CD14-positive monocyte (primary cell): ENCODE measurements at regions not wholly inside any gene's neighbourhood (a gene's known extent, or its start where the extent isn't known, plus 50 kb on each side); places are given as distances from the start of the nearest gene placed in this dataset.

Experiments used
- DNase-seq, 3 donors: peaks; one replicate each; pipeline ENCODE4 v3.0.0-alpha.2; 2011 to 2022
- H2AFZ ChIP-seq: 2 replicates; pipeline ENCODE4 v1.6.0; 2012; ENCODE audit warnings: mild to moderate bottlenecking, low read depth, low read length, inconsistent platforms; ENCODE audit not compliant: insufficient read depth, poor library complexity, severe bottlenecking
- H3K27ac ChIP-seq, 2 donors: 1 replicate in 1 of 2; 2 replicates in 1 of 2; pipeline ENCODE4 v1.5.1; 2012 to 2013; ENCODE audit warnings: low read length in 2 of 2, control low read depth in 1 of 2, inconsistent platforms in 1 of 2, low read depth in 1 of 2, mild to moderate bottlenecking in 1 of 2
- H3K27me3 ChIP-seq, 2 donors: one replicate each; pipeline versions ENCODE4 v1.6.0 to v1.6.1; 2011 to 2013; ENCODE audit warnings: low read length in 2 of 2; ENCODE audit not compliant: control insufficient read depth in 2 of 2, insufficient read depth in 2 of 2
- H3K36me3 ChIP-seq, 2 donors: replicated peaks in 1 of 2; 1 replicate in 1 of 2; 2 replicates in 1 of 2; pipeline versions ENCODE4 v1.5.1 to v1.6.1; 2012 to 2013; ENCODE audit warnings: low read length in 2 of 2, control low read depth in 1 of 2, inconsistent platforms in 1 of 2, mild to moderate bottlenecking in 1 of 2; ENCODE audit not compliant: insufficient read depth in 2 of 2, control insufficient read depth in 1 of 2
- H3K4me1 ChIP-seq, 2 donors: 1 replicate in 1 of 2; 2 replicates in 1 of 2; pipeline versions ENCODE4 v1.5.1 to v1.6.1; 2012 to 2013; ENCODE audit warnings: low read length in 2 of 2, control low read depth in 1 of 2, inconsistent platforms in 1 of 2, mild to moderate bottlenecking in 1 of 2, moderate library complexity in 1 of 2; ENCODE audit not compliant: insufficient read depth in 2 of 2, control insufficient read depth in 1 of 2
- H3K4me2 ChIP-seq: replicated peaks from 2 replicates; pipeline ENCODE3; 2012; ENCODE audit warnings: low read length, moderate library complexity, mild to moderate bottlenecking; ENCODE audit not compliant: poor library complexity, severe bottlenecking; ENCODE audit errors: extremely low read depth
- H3K4me3 ChIP-seq, 3 experiments: fragments of 200-600 bp in 1 of 3; sonication (generic) in 1 of 3; replicated peaks in 1 of 3; 1 replicate in 2 of 3; 2 replicates in 1 of 3; pipeline ENCODE4 v1.5.1; 2011 to 2013; ENCODE audit warnings: low read length in 3 of 3, mild to moderate bottlenecking in 3 of 3, control low read depth in 2 of 3, low read depth in 2 of 3, inconsistent platforms in 1 of 3, moderate library complexity in 1 of 3
- H3K79me2 ChIP-seq: 2 replicates; pipeline ENCODE4 v1.6.0; 2012; ENCODE audit warnings: mild to moderate bottlenecking, control low read depth, inconsistent platforms, low read length, moderate library complexity; ENCODE audit not compliant: insufficient read depth
- H3K9ac ChIP-seq: 2 replicates; pipeline ENCODE4 v1.6.0; 2017; ENCODE audit warnings: low read length, mild to moderate bottlenecking; ENCODE audit not compliant: insufficient read depth, poor library complexity, severe bottlenecking
- H3K9me3 ChIP-seq, 2 donors: replicated peaks in 1 of 2; 1 replicate in 1 of 2; 2 replicates in 1 of 2; pipeline versions ENCODE4 v1.5.1 to v1.6.1; 2012 to 2013; ENCODE audit warnings: low read length in 2 of 2, control low read depth in 1 of 2; ENCODE audit not compliant: control insufficient read depth in 1 of 2, insufficient read depth in 1 of 2
- H4K20me1 ChIP-seq: 2 replicates; pipeline ENCODE4 v1.6.0; 2012; ENCODE audit warnings: mild to moderate bottlenecking, low read length, control low read depth, moderate library complexity; ENCODE audit not compliant: insufficient read depth
- H3K27ac Mint-ChIP-seq, 7 donors: one replicate each; pipeline ENCODE4 v1.8.0; 2020; ENCODE audit warnings: mild to moderate bottlenecking in 7 of 7, mixed read lengths in 7 of 7, moderate library complexity in 6 of 7, inconsistent platforms in 2 of 7
- H3K27me3 Mint-ChIP-seq, 3 donors: one replicate each; pipeline ENCODE4 v1.8.0; 2021 to 2022; ENCODE audit warnings: low read depth in 3 of 3, mild to moderate bottlenecking in 3 of 3, mixed read lengths in 3 of 3, moderate library complexity in 3 of 3, inconsistent platforms in 1 of 3
- H3K36me3 Mint-ChIP-seq, 2 donors: one replicate each; pipeline ENCODE4 v1.8.0; 2020; ENCODE audit warnings: mixed read lengths in 2 of 2, inconsistent platforms in 1 of 2, mild to moderate bottlenecking in 1 of 2
- H3K4me1 Mint-ChIP-seq: one replicate; pipeline ENCODE4 v1.8.0; 2020; ENCODE audit warnings: mild to moderate bottlenecking, mixed read lengths
- H3K4me3 Mint-ChIP-seq, 2 donors: one replicate each; pipeline ENCODE4 v1.8.0; 2020; ENCODE audit warnings: mild to moderate bottlenecking in 2 of 2, mixed read lengths in 2 of 2, moderate library complexity in 1 of 2
- H3K9me3 Mint-ChIP-seq, 7 donors: one replicate each; pipeline ENCODE4 v1.8.0; 2020 to 2022; ENCODE audit warnings: mixed read lengths in 7 of 7, mild to moderate bottlenecking in 6 of 7, moderate library complexity in 6 of 7, inconsistent platforms in 2 of 7
- WGBS: methylation state at CpG from one replicate; pipeline ENCODE4 v1.1.5; 2013; ENCODE audit warnings: missing lambda C conversion rate; ENCODE audit not compliant: insufficient coverage; 5-methylcytosine and 5-hydroxymethylcytosine counted together
- intact Hi-C, 2 donors: fragments of 100-400 bp; cut with micrococcal nuclease; formaldehyde crosslinking; loops; one replicate each; pipeline versions ENCODE4 v1.15.0 to v1.15.1; 2023
- TF ChIP-seq, protein P1 (sequence below): fragments of 200-600 bp; IDR thresholded peaks from one replicate; pipeline ENCODE4 v1.8.0; 2022; ENCODE audit warnings: antibody characterized with exemption, mild to moderate bottlenecking

DNA sequence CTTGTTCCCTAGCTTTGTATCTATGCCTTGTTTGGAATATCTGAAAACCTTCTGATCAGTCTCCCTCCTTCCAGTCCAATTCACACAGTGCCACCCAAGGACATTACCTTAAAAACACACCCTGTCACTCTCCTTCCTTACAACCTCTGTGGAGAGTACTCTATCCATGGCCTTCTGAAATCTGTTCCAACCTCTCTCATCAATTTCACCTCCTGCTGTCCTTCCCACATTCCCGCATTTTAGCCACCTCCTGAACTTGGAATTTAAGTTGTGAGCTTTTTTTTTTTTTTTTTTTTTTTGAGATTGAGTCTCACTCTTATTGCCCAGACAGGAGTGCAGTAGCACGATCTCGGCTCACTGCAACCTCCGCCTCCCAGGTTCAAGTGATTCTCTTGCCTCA, 824.8 kb downstream of the METTL15 start:
- WGBS: no CpG with 5 or more reads among the region's 4 CpGs
- Histone ChIP-seq H4K20me1 (no peaks in the 10 kb centered on the region), H3K4me1 (no peaks in the 10 kb centered on the region), H3K4me3 (no peak overlapping the region), H3K27ac (no peak overlapping the region), H3K79me2 (no peaks in the 10 kb centered on the region), H3K4me2 (no peak overlapping the region), H2AFZ (no peak overlapping the region), H3K36me3 (no peaks in the 10 kb centered on the region), H3K9ac (no peak overlapping the region), H3K27me3 (no peaks in the 10 kb centered on the region), H3K9me3 (peaks cover 8 to 12% of the 10 kb centered on the region in 2 donors)
- Mint-ChIP-seq H3K36me3 (no peaks in the 10 kb centered on the region), H3K27me3 (no peaks in the 10 kb centered on the region), H3K9me3 (peaks cover 2 to 20% (median 9%) of the 10 kb centered on the region in 7 donors), H3K27ac (no peak overlapping the region), H3K4me1 (no peaks in the 10 kb centered on the region), H3K4me3 (no peak overlapping the region)
- TF ChIP-seq, protein P1, sequence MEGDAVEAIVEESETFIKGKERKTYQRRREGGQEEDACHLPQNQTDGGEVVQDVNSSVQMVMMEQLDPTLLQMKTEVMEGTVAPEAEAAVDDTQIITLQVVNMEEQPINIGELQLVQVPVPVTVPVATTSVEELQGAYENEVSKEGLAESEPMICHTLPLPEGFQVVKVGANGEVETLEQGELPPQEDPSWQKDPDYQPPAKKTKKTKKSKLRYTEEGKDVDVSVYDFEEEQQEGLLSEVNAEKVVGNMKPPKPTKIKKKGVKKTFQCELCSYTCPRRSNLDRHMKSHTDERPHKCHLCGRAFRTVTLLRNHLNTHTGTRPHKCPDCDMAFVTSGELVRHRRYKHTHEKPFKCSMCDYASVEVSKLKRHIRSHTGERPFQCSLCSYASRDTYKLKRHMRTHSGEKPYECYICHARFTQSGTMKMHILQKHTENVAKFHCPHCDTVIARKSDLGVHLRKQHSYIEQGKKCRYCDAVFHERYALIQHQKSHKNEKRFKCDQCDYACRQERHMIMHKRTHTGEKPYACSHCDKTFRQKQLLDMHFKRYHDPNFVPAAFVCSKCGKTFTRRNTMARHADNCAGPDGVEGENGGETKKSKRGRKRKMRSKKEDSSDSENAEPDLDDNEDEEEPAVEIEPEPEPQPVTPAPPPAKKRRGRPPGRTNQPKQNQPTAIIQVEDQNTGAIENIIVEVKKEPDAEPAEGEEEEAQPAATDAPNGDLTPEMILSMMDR: no peak
- DNase-seq: no peak
- intact Hi-C loops: no loop called here

- intact Hi-C loops: no loop called here
- peaks cover 2 to 10% (median 3%) of the 10 kb centered on the region in 7 donors for H3K9me3 Mint-ChIP-seq
- no peak overlapping the region for H3K4me3 Mint-ChIP-seq
- no peaks in the 10 kb centered on the region for H3K79me2 ChIP-seq
- H4K20me1 ChIP-seq: no peaks in the 10 kb centered on the region
- TF ChIP-seq, protein P1: no peak
- H3K4me3 ChIP-seq: no peak overlapping the region
- no peaks in the 10 kb centered on the region for H3K4me1 ChIP-seq
- H3K27me3 ChIP-seq: no peaks in the 10 kb centered on the region
- H3K27ac Mint-ChIP-seq: no peak overlapping the region
- no peak overlapping the region for H2AFZ ChIP-seq
- DNase-seq: no peak
- H3K4me2 ChIP-seq: no peak overlapping the region
- no peak overlapping the region for H3K9ac ChIP-seq
- H3K36me3 ChIP-seq: no peaks in the 10 kb centered on the region
- H3K4me1 Mint-ChIP-seq: no peaks in the 10 kb centered on the region
- H3K27ac ChIP-seq: no peak overlapping the region
- WGBS: no CpG with 5 or more reads among the region's 2 CpGs
- H3K9me3 ChIP-seq: peaks cover 3 to 5% of the 10 kb centered on the region in 2 donors
- no peaks in the 10 kb centered on the region for H3K36me3 Mint-ChIP-seq
- H3K27me3 Mint-ChIP-seq: no peaks in the 10 kb centered on the region
Measured at GRCh38 chr11:28924004-28924403, 815.8 kb downstream of the METTL15 start.
